ENCODE measurements at regions not wholly inside any gene's neighbourhood (a gene's known extent, or its start where the extent isn't known, plus 50 kb on each side); places are given as distances from the start of the nearest gene placed in this dataset.
"Not testable (repeated sequence)": the region's sequence is repeated elsewhere in the genome, so short reads cannot be mapped to it uniquely, and the experiment has no call there.

DNA sequence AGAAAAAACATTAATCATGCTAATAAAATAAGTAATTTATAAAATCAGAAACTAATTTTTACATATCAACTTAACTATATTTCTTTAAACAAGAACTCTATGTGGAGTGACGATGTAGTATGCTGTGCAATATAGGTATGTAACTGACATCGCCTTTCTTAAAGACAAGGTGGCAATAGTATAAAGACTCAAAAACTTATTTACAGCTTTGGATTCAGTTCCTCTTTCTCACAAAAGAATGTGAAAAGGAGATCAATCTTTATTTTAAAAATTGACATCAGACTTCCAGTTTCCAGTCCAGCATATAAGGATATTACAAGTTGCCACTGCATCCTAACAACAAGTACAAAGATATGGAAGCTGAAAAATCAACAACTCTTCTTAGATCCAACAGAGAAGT, 260.3 kb downstream of the TRIM36 start:
- DNase-seq (ENCODE audit: low read depth, low spot score) = no peak
- Histone ChIP-seq H3K36me3 (ENCODE audit: insufficient read depth, low read length) (no peaks in the 10 kb centered on the region), H3K9ac (ENCODE audit: insufficient read length) (no peak overlapping the region), H3K27ac (no peak overlapping the region), H3K4me3 (no peak overlapping the region), H3K9me3 (ENCODE audit: low read depth, low read length) (no peaks in the 10 kb centered on the region)
- TF ChIP-seq EZH2 (IDR thresholded peaks at IDR 0.05) = no peak
- no peak for TF ChIP-seq POLR2AphosphoS5 (IDR thresholded peaks at IDR 0.05; ENCODE audit: borderline replicate concordance, low read depth, low read length)
- no peak for TF ChIP-seq FOXP2 (optimal IDR thresholded peaks at IDR 0.05; ENCODE audit: control extremely low read depth, extremely low read length, insufficient read depth)

DNA sequence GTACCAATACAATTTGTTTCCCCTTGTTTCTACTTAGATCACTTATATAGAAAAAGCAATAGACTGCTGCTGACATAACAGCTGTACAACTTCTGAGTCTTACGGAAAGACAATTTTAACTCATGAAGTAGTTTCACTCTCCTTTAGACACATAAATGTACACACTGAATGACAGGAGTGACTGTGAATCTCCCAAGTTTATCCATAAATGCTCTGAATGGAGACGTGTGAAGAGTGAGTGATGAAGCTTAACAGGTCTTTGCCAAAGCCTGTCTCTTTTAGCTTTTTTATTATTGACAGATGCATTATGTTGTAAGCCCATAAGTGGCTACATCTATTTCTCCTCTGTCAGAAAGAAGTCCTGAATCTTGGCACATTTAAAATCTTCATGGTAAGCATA, 265.9 kb downstream of the TRIM36 start:
- Histone ChIP-seq H3K4me3 (no peak overlapping the region), H3K9me3 (ENCODE audit: low read depth, low read length) (no peaks in the 10 kb centered on the region), H3K36me3 (ENCODE audit: insufficient read depth, low read length) (no peaks in the 10 kb centered on the region), H3K9ac (ENCODE audit: insufficient read length) (no peak overlapping the region), H3K27ac (no peak overlapping the region)
- no peak for TF ChIP-seq FOXP2 (optimal IDR thresholded peaks at IDR 0.05; ENCODE audit: control extremely low read depth, extremely low read length, insufficient read depth)
- TF ChIP-seq EZH2 (IDR thresholded peaks at IDR 0.05) = no peak
- no peak for TF ChIP-seq POLR2AphosphoS5 (IDR thresholded peaks at IDR 0.05; ENCODE audit: borderline replicate concordance, low read depth, low read length)
- no peak for DNase-seq (ENCODE audit: low read depth, low spot score)

DNA sequence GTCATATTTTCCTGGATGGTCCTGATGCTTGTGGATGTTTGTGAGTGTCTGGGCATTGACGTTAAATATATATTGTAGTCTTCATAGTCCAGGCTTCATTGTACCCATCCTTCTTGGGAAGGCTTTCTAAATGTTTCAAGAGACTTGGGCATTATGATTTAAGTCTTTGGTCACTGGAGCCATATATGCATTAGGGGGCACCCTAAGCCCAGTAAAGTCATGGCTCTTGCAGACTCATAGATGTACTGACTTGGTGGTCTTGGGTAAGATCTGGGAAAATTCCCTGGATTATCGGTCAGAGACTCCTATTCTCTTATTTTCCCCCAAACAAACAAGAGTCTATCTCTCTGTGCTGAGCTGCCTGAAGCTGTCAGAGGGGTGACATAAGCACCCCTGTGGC, 271.1 kb downstream of the TRIM36 start:
- Histone ChIP-seq H3K9me3 (ENCODE audit: low read depth, low read length) (no peaks in the 10 kb centered on the region), H3K9ac (ENCODE audit: insufficient read length) (no peak overlapping the region), H3K4me3 (no peak overlapping the region), H3K27ac (no peak overlapping the region), H3K36me3 (ENCODE audit: insufficient read depth, low read length) (no peaks in the 10 kb centered on the region)
- TF ChIP-seq FOXP2 (optimal IDR thresholded peaks at IDR 0.05; ENCODE audit: control extremely low read depth, extremely low read length, insufficient read depth) (no peak), POLR2AphosphoS5 (IDR thresholded peaks at IDR 0.05; ENCODE audit: borderline replicate concordance, low read depth, low read length) (no peak), EZH2 (IDR thresholded peaks at IDR 0.05) (no peak)
- DNase-seq (ENCODE audit: low read depth, low spot score) = no peak

DNA sequence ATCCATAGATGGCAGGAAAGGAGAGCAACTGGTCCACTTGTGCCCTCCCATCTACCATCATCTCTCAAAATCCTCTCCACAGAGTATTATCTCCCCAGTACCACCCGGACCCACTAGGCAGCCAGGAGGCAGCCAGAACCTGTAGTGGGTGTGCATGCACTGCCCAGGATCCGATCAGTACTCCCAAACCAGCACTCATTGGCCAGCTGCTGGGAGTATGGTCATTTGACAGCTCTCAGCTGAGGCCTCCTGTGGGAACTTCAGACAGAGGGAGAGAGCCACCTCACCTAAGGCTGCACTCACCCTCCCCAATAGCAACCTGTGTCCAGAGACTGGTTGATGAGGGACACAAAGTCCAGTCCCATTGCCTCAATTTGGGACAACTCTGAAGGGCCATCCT, 286.0 kb downstream of the TRIM36 start:
- TF ChIP-seq EZH2 (IDR thresholded peaks at IDR 0.05) = no peak
- TF ChIP-seq POLR2AphosphoS5 (IDR thresholded peaks at IDR 0.05; ENCODE audit: borderline replicate concordance, low read depth, low read length) = no peak
- TF ChIP-seq FOXP2 (optimal IDR thresholded peaks at IDR 0.05; ENCODE audit: control extremely low read depth, extremely low read length, insufficient read depth) = no peak
- Histone ChIP-seq H3K9me3 (ENCODE audit: low read depth, low read length) (no peaks in the 10 kb centered on the region), H3K4me3 (no peak overlapping the region), H3K36me3 (ENCODE audit: insufficient read depth, low read length) (no peaks in the 10 kb centered on the region), H3K9ac (ENCODE audit: insufficient read length) (no peak overlapping the region), H3K27ac (no peak overlapping the region)
- DNase-seq (ENCODE audit: low read depth, low spot score) = no peak

DNA sequence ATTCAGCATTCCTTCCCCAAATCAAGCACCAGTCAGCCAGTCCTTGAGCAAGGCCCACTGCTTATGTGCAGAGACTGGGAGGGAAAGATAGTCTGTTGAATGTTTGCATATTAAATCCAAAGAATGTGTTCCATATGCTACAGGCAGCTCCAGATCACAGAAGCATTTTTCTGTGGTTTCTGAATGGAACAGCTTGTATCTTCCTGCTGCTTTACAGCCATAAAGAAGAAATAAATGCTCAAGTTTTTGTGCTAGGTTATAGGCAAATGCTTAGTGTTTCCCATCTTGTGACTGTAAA, 310.3 kb downstream of the TRIM36 start:
- DNase-seq (ENCODE audit: low read depth, low spot score) = peak; percentile 75
- Histone ChIP-seq H3K9ac (ENCODE audit: insufficient read length) (no peak overlapping the region), H3K36me3 (ENCODE audit: insufficient read depth, low read length) (no peaks in the 10 kb centered on the region)

DNA sequence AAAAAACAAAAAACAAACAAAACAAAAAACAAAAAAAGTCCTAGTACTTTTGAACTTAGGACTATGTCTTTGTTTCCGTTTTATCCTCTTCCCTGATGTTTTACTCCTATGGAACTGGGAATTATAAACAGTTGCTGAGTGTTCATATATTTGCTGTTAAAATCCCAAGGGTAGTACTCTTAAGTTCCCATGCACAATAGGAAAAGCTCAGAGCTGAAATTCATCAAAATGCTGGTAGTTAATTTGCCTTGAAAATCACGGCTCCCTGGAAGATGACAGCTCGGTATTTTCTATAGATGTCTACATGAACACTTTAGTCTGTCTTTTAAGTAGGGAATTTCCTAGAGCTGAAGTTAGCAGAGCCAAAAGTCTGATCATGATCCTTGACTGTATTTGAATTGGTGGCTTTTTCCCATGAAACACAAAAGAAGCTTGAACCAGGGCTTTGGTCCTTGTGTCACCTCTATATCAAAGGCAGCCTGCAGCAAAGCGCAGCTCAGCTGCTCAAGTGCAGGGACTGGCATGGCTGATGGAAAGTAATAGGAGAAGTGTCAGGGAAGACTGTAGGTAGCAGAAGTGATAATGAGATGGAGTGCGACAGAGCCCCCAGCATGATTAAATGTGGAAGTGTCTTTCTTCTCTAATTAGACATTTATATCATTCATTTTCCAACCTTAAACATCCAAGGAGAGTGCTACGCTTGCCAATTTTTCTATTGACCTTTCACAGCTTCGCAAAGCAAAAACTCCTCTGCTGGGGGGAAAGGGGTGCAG, 310.9 kb downstream of the TRIM36 start:
- Histone ChIP-seq H3K27ac (peak overlapping the region; percentile 72), H3K9ac (ENCODE audit: insufficient read length) (no peak overlapping the region), H3K9me3 (ENCODE audit: low read depth, low read length) (no peaks in the 10 kb centered on the region), H3K36me3 (ENCODE audit: insufficient read depth, low read length) (no peaks in the 10 kb centered on the region), H3K4me3 (peak overlapping the region; percentile 43)
- no peak for DNase-seq (ENCODE audit: low read depth, low spot score)
- no peak for TF ChIP-seq POLR2AphosphoS5 (IDR thresholded peaks at IDR 0.05; ENCODE audit: borderline replicate concordance, low read depth, low read length)
- TF ChIP-seq EZH2 (IDR thresholded peaks at IDR 0.05) = no peak
- no peak for TF ChIP-seq FOXP2 (optimal IDR thresholded peaks at IDR 0.05; ENCODE audit: control extremely low read depth, extremely low read length, insufficient read depth)

More for the DNA sequence above, 310.3 kb downstream of the TRIM36 start:
- peak overlapping the region; percentile 43 for H3K4me3 ChIP-seq
- peak overlapping the region; percentile 72 for H3K27ac ChIP-seq
- H3K9me3 ChIP-seq (ENCODE audit: low read depth, low read length) = no peaks in the 10 kb centered on the region
- no peak; the same call in 1 of the 2 replicates for TF ChIP-seq POLR2AphosphoS5 (IDR thresholded peaks at IDR 0.05; ENCODE audit: borderline replicate concordance, low read depth, low read length)
- no peak for TF ChIP-seq EZH2 (IDR thresholded peaks at IDR 0.05)
- no peak for TF ChIP-seq FOXP2 (optimal IDR thresholded peaks at IDR 0.05; ENCODE audit: control extremely low read depth, extremely low read length, insufficient read depth)

DNA sequence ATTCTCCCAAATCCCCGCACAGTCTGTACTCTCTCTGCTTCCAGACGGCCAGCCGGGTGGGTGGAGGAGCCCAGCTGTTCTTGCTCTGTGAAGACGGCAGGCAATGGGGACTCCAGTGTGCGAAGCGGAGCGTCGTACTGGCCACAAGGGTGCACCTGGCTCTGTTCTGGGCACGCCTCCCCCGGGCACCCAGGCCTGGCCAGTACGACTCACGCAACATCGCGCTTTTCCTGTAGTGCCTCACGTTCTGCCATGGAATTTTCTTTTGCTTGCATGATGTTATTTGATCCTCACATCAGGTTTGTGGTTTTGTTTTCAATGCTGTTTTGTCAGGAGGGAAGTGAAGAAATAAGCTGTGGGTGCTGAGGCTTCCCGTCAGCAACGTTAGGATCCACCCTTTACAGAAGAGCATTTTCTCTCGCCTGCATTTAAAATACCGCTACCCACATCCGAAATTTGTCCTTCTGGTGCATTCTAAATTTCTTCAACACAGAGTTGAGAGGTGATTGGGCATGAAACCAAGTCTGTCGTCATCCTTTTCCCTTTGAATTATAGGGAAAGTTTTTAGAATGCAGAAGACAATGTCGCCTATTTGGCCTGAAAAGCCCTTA, 311.7 kb downstream of the TRIM36 start:
- Histone ChIP-seq H3K9ac (ENCODE audit: insufficient read length) (no peak overlapping the region), H3K9me3 (ENCODE audit: low read depth, low read length) (no peaks in the 10 kb centered on the region), H3K4me3 (peak overlapping the region; percentile 43), H3K27ac (peak overlapping the region; percentile 72), H3K36me3 (ENCODE audit: insufficient read depth, low read length) (no peaks in the 10 kb centered on the region)
- peak; percentile 56 for DNase-seq (ENCODE audit: low read depth, low spot score)
- no peak; the same call in 1 of the 2 replicates for TF ChIP-seq POLR2AphosphoS5 (IDR thresholded peaks at IDR 0.05; ENCODE audit: borderline replicate concordance, low read depth, low read length)
- no peak for TF ChIP-seq EZH2 (IDR thresholded peaks at IDR 0.05)
- TF ChIP-seq FOXP2 (optimal IDR thresholded peaks at IDR 0.05; ENCODE audit: control extremely low read depth, extremely low read length, insufficient read depth) = peak; percentile 25

DNA sequence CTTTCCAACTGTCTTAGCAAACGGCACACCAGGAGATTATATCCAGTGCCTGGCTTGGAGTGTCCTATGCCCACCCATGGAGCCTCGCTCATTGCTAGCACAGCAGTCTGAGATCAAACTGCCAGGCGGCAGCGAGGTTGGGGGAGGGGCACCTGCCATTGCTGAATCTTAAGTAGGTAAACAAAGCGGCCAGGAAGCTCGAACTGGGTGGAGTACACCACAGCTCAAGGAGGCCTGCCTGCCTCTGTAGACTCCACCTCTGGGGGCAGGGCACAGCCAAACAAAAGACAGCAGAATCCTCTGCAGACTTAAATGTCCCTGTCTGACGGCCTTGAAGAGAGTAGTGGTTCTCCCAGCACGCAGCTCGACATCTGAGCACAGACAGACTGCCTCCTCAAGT, 325.0 kb downstream of the TRIM36 start:
- not testable (repeated sequence) for H3K9ac ChIP-seq (ENCODE audit: insufficient read length)

DNA sequence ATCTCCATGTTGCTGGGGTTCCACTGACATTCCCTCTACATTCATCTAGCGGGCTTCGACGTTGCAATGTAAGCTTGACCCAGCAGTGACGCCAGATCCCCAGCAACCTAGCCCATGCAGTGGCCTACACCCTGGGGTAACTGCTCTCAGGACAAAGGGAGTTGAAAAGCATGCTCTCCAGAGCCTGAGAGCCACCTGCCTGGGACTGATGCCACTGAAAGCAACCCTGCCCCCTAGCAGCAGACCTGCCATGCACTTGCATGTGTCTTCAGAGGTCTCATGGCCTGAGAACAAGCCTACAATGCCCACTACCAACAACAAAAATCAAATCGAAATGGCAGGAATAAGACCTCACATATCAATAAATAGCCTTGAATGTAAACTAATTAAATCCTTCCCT, 330.3 kb downstream of the TRIM36 start:
- DNase-seq (ENCODE audit: low read depth, low spot score) = no peak
- H3K9ac ChIP-seq (ENCODE audit: insufficient read length) = no peak overlapping the region
- no peak overlapping the region for H3K27ac ChIP-seq
- no peaks in the 10 kb centered on the region for H3K36me3 ChIP-seq (ENCODE audit: insufficient read depth, low read length)
- no peaks in the 10 kb centered on the region for H3K9me3 ChIP-seq (ENCODE audit: low read depth, low read length)
- TF ChIP-seq EZH2 (IDR thresholded peaks at IDR 0.05) = no peak
- TF ChIP-seq FOXP2 (optimal IDR thresholded peaks at IDR 0.05; ENCODE audit: control extremely low read depth, extremely low read length, insufficient read depth) = no peak
- no peak for TF ChIP-seq POLR2AphosphoS5 (IDR thresholded peaks at IDR 0.05; ENCODE audit: borderline replicate concordance, low read depth, low read length)
- no peak overlapping the region for H3K4me3 ChIP-seq

More for the DNA sequence above, 325.0 kb downstream of the TRIM36 start:
- H3K27ac ChIP-seq; DNase-seq (ENCODE audit: low read depth, low spot score); H3K9me3 ChIP-seq (ENCODE audit: low read depth, low read length); H3K36me3 ChIP-seq (ENCODE audit: insufficient read depth, low read length); H3K4me3 ChIP-seq: not testable (repeated sequence)
